ENCODE measurements at regions not wholly inside any gene's neighbourhood (a gene's known extent, or its start where the extent isn't known, plus 50 kb on each side); places are given as distances from the start of the nearest gene placed in this dataset.

DNA sequence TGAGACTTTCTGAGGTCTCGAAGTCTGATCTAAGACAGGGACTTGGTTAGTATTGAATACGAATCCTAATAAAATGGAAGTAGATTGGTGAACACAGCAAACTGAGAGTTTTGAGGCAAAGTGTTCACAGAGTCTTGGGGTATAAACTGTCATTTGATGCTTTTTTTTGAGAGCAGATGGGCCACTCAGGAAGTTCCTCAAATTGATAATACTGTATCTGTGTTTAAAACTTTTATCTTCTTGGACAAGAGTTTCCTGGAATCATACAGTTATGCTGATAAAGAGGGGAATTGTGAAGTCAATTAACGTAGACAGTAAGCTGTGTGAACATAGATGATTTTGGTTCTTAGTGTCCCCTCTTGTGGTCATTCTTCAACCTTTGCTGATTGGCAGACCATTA, 80.0 kb upstream of the CLPB start:
- Histone ChIP-seq H3K4me3 (ENCODE audit: low read length in 2 of 2) (no peak overlapping the region), H2AK5ac (ENCODE audit: low read depth, low read length) (no peak overlapping the region), H3K14ac (ENCODE audit: low read length) (no peak overlapping the region), H3K4me1 (ENCODE audit: control insufficient read depth in 2 of 2, insufficient read depth in 1 of 2, low read depth in 1 of 2, low read length in 2 of 2) (no peaks in the 10 kb centered on the region), H3K27me3 (ENCODE audit: control insufficient read depth in 3 of 3, insufficient read depth in 3 of 3, low read depth in 1 of 3, low read length in 3 of 3) (no peaks in the 10 kb centered on the region), H3K79me1 (ENCODE audit: low read depth, low read length) (no peaks in the 10 kb centered on the region), H2BK12ac (ENCODE audit: low read length) (no peak overlapping the region), H2BK15ac (ENCODE audit: low read length) (no peak overlapping the region), H3K27ac (replicated peaks; ENCODE audit: low read length) (no peak overlapping the region), H4K8ac (ENCODE audit: low read depth, low read length) (no peak overlapping the region), H2BK120ac (ENCODE audit: low read depth, low read length) (no peak overlapping the region), H3K9ac (ENCODE audit: low read depth, low read length, poor library complexity) (no peak overlapping the region), H3K4me2 (ENCODE audit: insufficient read depth, low read length, poor library complexity, severe bottlenecking) (no peak overlapping the region), H3K36me3 (replicated peaks in 1 of 2; ENCODE audit: control insufficient read depth in 2 of 2, insufficient read depth in 2 of 2, low read length in 2 of 2) (no peaks in the 10 kb centered on the region), H3K23ac (ENCODE audit: low read depth, low read length, poor library complexity) (no peak overlapping the region), H4K91ac (ENCODE audit: low read depth, low read length, poor library complexity) (no peak overlapping the region), H2BK5ac (ENCODE audit: low read length) (no peak overlapping the region), H3K9me3 (replicated peaks in 1 of 2; ENCODE audit: control insufficient read depth in 2 of 2, insufficient read depth in 1 of 2, low read depth in 1 of 2, low read length in 2 of 2) (peaks cover 0 to 14% of the 10 kb centered on the region in 2 donors), H2AFZ (ENCODE audit: low read length) (no peak overlapping the region), H3K18ac (ENCODE audit: low read length) (no peak overlapping the region), H3K4ac (ENCODE audit: low read length) (no peak overlapping the region)
- no peak for DNase-seq (ENCODE audit: low spot score)
- WGBS, 2 donors (ENCODE audit: extremely low coverage in 2 of 2, insufficient read length in 2 of 2, insufficient replicate concordance in 1 of 2), result no CpG with 5 or more reads among the region's 3 CpGs

DNA sequence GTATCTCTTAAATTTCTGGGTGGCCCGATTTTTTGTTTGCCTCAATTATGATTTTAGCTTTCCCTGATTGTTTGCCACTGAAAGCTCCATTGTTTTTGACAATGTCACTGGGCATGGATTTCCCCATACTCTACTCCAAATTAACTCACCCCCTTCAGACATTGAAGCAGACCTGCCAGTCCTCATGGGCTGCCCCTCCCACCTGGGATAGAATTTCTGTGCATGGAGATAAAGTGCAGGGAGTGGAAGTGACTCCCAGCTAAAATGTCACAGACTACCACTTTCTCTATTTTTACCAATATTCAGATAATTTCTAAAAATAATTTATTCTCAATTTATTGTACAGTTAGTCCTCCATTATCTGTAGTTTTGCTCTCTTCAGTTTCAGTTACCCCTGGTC, 79.1 kb upstream of the CLPB start:
- H4K8ac ChIP-seq (ENCODE audit: low read depth, low read length), result no peak overlapping the region
- H3K4me2 ChIP-seq (ENCODE audit: insufficient read depth, low read length, poor library complexity, severe bottlenecking), result no peak overlapping the region
- H2AFZ ChIP-seq (ENCODE audit: low read length), result no peak overlapping the region
- no peak overlapping the region for H2BK120ac ChIP-seq (ENCODE audit: low read depth, low read length)
- no peaks in the 10 kb centered on the region for H3K36me3 ChIP-seq (replicated peaks in 1 of 2; ENCODE audit: control insufficient read depth in 2 of 2, insufficient read depth in 2 of 2, low read length in 2 of 2)
- H3K27me3 ChIP-seq (ENCODE audit: control insufficient read depth in 3 of 3, insufficient read depth in 3 of 3, low read depth in 1 of 3, low read length in 3 of 3), result no peaks in the 10 kb centered on the region
- peaks cover 0 to 14% of the 10 kb centered on the region in 2 donors for H3K9me3 ChIP-seq (replicated peaks in 1 of 2; ENCODE audit: control insufficient read depth in 2 of 2, insufficient read depth in 1 of 2, low read depth in 1 of 2, low read length in 2 of 2)
- H2BK15ac ChIP-seq (ENCODE audit: low read length), result no peak overlapping the region
- no peak overlapping the region for H2BK5ac ChIP-seq (ENCODE audit: low read length)
- no peak overlapping the region for H3K4me3 ChIP-seq (ENCODE audit: low read length in 2 of 2)
- H3K27ac ChIP-seq (replicated peaks; ENCODE audit: low read length), result no peak overlapping the region
- no CpG with 5 or more reads among the region's 1 CpG for WGBS, 2 donors (ENCODE audit: extremely low coverage in 2 of 2, insufficient read length in 2 of 2, insufficient replicate concordance in 1 of 2)
- H3K9ac ChIP-seq (ENCODE audit: low read depth, low read length, poor library complexity), result no peak overlapping the region
- H3K23ac ChIP-seq (ENCODE audit: low read depth, low read length, poor library complexity), result no peak overlapping the region
- H3K14ac ChIP-seq (ENCODE audit: low read length), result no peak overlapping the region
- H3K18ac ChIP-seq (ENCODE audit: low read length), result no peak overlapping the region
- DNase-seq (ENCODE audit: low spot score), result no peak
- H3K79me1 ChIP-seq (ENCODE audit: low read depth, low read length), result no peaks in the 10 kb centered on the region
- no peak overlapping the region for H2AK5ac ChIP-seq (ENCODE audit: low read depth, low read length)
- no peaks in the 10 kb centered on the region for H3K4me1 ChIP-seq (ENCODE audit: control insufficient read depth in 2 of 2, insufficient read depth in 1 of 2, low read depth in 1 of 2, low read length in 2 of 2)
- no peak overlapping the region for H3K4ac ChIP-seq (ENCODE audit: low read length)
- no peak overlapping the region for H4K91ac ChIP-seq (ENCODE audit: low read depth, low read length, poor library complexity)
- no peak overlapping the region for H2BK12ac ChIP-seq (ENCODE audit: low read length)

DNA sequence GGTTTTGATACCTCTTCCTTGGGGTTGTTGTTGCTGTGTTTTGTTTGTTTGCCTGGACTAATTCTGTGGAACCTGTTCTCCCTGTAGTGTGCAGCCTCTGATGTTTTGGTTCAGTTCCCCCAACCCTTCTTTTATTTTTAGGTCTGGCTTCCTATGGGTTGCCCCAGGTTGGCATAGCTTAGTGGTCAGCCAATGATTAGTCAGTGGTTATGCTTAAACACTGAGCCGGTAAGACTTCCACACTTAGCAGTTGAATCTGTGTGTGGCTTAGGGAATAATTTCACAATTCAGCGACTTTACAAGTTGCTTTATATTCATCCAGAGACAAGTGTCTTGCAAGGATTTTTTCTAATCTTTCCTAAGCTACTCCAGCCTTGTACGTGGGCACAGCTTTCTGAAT, 78.6 kb upstream of the CLPB start:
- no peak overlapping the region for H3K4me3 ChIP-seq (ENCODE audit: low read length in 2 of 2)
- no peak overlapping the region for H3K4ac ChIP-seq (ENCODE audit: low read length)
- peaks cover 0 to 14% of the 10 kb centered on the region in 2 donors for H3K9me3 ChIP-seq (replicated peaks in 1 of 2; ENCODE audit: control insufficient read depth in 2 of 2, insufficient read depth in 1 of 2, low read depth in 1 of 2, low read length in 2 of 2)
- DNase-seq (ENCODE audit: low spot score), result no peak
- H3K27me3 ChIP-seq (ENCODE audit: control insufficient read depth in 3 of 3, insufficient read depth in 3 of 3, low read depth in 1 of 3, low read length in 3 of 3), result no peaks in the 10 kb centered on the region
- no peak overlapping the region for H2AK5ac ChIP-seq (ENCODE audit: low read depth, low read length)
- H3K9ac ChIP-seq (ENCODE audit: low read depth, low read length, poor library complexity), result no peak overlapping the region
- H2AFZ ChIP-seq (ENCODE audit: low read length), result no peak overlapping the region
- H3K27ac ChIP-seq (replicated peaks; ENCODE audit: low read length), result no peak overlapping the region
- no peaks in the 10 kb centered on the region for H3K4me1 ChIP-seq (ENCODE audit: control insufficient read depth in 2 of 2, insufficient read depth in 1 of 2, low read depth in 1 of 2, low read length in 2 of 2)
- H4K91ac ChIP-seq (ENCODE audit: low read depth, low read length, poor library complexity), result no peak overlapping the region
- H2BK15ac ChIP-seq (ENCODE audit: low read length), result no peak overlapping the region
- H4K8ac ChIP-seq (ENCODE audit: low read depth, low read length), result no peak overlapping the region
- H3K4me2 ChIP-seq (ENCODE audit: insufficient read depth, low read length, poor library complexity, severe bottlenecking), result no peak overlapping the region
- no peak overlapping the region for H3K18ac ChIP-seq (ENCODE audit: low read length)
- H2BK120ac ChIP-seq (ENCODE audit: low read depth, low read length), result no peak overlapping the region
- no peak overlapping the region for H2BK5ac ChIP-seq (ENCODE audit: low read length)
- no peak overlapping the region for H3K23ac ChIP-seq (ENCODE audit: low read depth, low read length, poor library complexity)
- no peaks in the 10 kb centered on the region for H3K79me1 ChIP-seq (ENCODE audit: low read depth, low read length)
- no peak overlapping the region for H3K14ac ChIP-seq (ENCODE audit: low read length)
- no CpG with 5 or more reads among the region's 3 CpGs for WGBS, 2 donors (ENCODE audit: extremely low coverage in 2 of 2, insufficient read length in 2 of 2, insufficient replicate concordance in 1 of 2)
- no peak overlapping the region for H2BK12ac ChIP-seq (ENCODE audit: low read length)
- H3K36me3 ChIP-seq (replicated peaks in 1 of 2; ENCODE audit: control insufficient read depth in 2 of 2, insufficient read depth in 2 of 2, low read length in 2 of 2), result no peaks in the 10 kb centered on the region

DNA sequence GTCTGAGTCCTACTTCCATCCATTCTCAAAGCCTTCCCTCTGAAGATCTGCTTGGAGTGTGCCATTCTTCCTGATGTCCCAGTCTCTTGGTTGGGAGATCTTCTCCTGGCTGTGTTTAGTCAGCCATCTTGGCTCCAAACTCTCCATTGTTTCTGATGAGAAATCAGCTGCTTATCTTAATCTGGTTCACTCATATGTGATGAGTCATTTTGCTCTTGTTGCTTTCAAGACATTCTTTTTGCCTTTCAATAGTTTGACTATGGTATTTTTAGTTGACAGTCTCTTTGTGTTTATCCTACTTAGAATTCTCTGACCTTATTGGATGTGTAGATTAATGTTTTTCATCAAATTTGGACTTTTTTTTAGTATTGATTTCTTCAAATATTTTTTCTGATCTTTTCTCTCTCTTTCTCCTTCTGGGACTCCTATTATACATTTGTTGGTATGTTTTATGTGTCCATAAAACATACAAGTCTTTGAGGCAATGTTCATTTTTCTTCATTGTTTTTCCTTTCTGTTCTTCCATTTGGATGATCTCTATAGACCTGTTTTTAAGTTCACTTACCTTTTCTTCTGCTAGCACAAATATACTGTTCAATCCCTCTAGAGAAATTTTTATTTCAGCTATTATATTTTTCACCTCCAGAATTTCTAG, 77.2 kb upstream of the CLPB start:
- no peak for DNase-seq (ENCODE audit: low spot score)
- Histone ChIP-seq H3K4ac (ENCODE audit: low read length) (no peak overlapping the region), H3K4me3 (ENCODE audit: low read length in 2 of 2) (no peak overlapping the region)

More for the DNA sequence above, 77.2 kb upstream of the CLPB start:
- no peak overlapping the region for H3K9ac ChIP-seq (ENCODE audit: low read depth, low read length, poor library complexity)
- no peaks in the 10 kb centered on the region for H3K79me1 ChIP-seq (ENCODE audit: low read depth, low read length)
- no peak overlapping the region for H4K91ac ChIP-seq (ENCODE audit: low read depth, low read length, poor library complexity)
- no peak overlapping the region for H2AK5ac ChIP-seq (ENCODE audit: low read depth, low read length)
- H3K27me3 ChIP-seq (ENCODE audit: control insufficient read depth in 3 of 3, insufficient read depth in 3 of 3, low read depth in 1 of 3, low read length in 3 of 3), result no peaks in the 10 kb centered on the region
- no peak overlapping the region for H2AFZ ChIP-seq (ENCODE audit: low read length)
- H3K23ac ChIP-seq (ENCODE audit: low read depth, low read length, poor library complexity), result no peak overlapping the region
- no peak overlapping the region for H3K4me2 ChIP-seq (ENCODE audit: insufficient read depth, low read length, poor library complexity, severe bottlenecking)
- H3K9me3 ChIP-seq (replicated peaks in 1 of 2; ENCODE audit: control insufficient read depth in 2 of 2, insufficient read depth in 1 of 2, low read depth in 1 of 2, low read length in 2 of 2), result peaks cover 5 to 14% of the 10 kb centered on the region in 2 donors
- H4K8ac ChIP-seq (ENCODE audit: low read depth, low read length), result no peak overlapping the region
- no peak overlapping the region for H3K18ac ChIP-seq (ENCODE audit: low read length)
- no peak overlapping the region for H2BK120ac ChIP-seq (ENCODE audit: low read depth, low read length)
- H2BK12ac ChIP-seq (ENCODE audit: low read length), result no peak overlapping the region
- H3K27ac ChIP-seq (replicated peaks; ENCODE audit: low read length), result no peak overlapping the region
- no peak overlapping the region for H3K14ac ChIP-seq (ENCODE audit: low read length)
- no peak overlapping the region for H2BK5ac ChIP-seq (ENCODE audit: low read length)
- no peaks in the 10 kb centered on the region for H3K36me3 ChIP-seq (replicated peaks in 1 of 2; ENCODE audit: control insufficient read depth in 2 of 2, insufficient read depth in 2 of 2, low read length in 2 of 2)
- no peak overlapping the region for H2BK15ac ChIP-seq (ENCODE audit: low read length)
- no peaks in the 10 kb centered on the region for H3K4me1 ChIP-seq (ENCODE audit: control insufficient read depth in 2 of 2, insufficient read depth in 1 of 2, low read depth in 1 of 2, low read length in 2 of 2)
